Nucleus accumbens (tissue), 56 donors: ENCODE measurements at regions not wholly inside any gene's neighbourhood (a gene's known extent, or its start where the extent isn't known, plus 50 kb on each side); places are given as distances from the start of the nearest gene placed in this dataset.

ENCODE experiments used
- DNase-seq, 56 donors: peaks; one replicate each; lab custom pipeline; 2025; lab: John Stamatoyannopoulos, UW

DNA sequence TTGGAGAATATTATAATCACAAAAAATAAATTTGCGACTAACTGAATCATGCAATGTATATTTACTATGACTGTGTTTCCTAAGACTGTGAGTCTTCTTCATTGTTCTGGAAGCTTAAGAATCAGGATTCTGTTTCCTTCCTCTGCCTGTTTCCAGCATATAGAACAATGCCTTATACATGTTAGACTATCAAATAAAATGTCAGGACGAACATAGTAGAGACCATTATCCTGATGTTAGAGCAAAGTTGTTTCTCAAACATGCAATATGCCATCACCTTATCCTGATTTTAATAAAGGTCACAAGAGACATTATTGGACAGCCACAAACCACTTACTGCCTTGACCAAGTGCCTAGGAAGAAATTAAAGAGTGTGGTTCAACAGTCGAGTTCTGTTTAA lies 457.4 kb upstream of the AGTR1 start:
- no peak for DNase-seq

GRCh38 chr3:148243609-148244008 lies 454.1 kb upstream of the AGTR1 start:
- no peak for DNase-seq

DNA sequence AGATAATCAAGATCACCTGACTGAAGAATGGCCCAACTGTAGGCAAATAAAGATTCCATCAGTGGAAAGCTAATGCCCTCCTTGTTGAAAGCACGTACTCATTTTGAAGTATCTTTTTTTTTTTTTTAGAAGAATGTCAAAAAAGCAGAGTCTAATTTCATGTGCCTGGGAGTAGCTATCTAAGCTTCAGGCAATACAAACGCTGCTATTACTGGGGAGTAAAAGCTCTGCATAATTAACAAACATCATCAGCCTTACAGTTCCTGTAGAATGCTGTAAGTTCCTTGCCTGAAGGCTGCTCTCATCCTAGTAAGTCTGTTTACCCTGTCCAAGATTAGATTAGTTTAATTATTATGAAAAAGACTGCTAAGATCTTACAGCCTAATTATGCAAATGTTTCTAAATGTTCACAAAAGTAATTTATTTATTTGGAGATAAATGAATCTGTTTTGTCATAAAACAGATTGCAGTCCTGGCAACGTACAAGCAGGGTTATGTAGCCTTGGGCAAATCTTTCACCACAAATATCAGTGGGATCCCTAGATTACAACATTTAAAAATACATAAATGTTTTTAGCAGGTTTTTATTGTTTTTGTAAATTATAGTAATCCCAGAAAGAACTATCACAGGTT lies 451.3 kb upstream of the AGTR1 start:
- no peak for DNase-seq

GRCh38 chr3:148253713-148254112 lies 444.0 kb upstream of the AGTR1 start:
- DNase-seq = no peak

DNA sequence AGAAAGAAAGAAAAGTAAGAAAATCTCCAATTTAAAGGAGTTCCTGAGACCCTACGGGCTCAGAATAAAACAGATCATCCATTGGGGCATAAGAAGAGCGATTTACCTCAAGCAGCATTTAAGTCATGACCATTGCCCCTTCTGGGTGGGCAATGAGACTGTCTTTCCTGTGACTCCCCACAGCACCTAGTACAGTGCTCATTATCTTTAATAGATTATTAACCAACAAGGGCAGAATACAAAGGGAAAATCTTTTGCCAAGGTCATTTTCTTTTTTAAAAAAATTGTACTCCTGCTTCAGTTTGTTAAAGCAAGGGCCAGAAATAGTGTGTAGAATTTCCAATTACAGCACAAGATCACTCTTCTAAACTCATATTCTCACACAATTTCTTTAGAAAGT lies 443.3 kb upstream of the AGTR1 start:
- DNase-seq = no peak

GRCh38 chr3:148255981-148256969 lies 441.4 kb upstream of the AGTR1 start:
- DNase-seq = no peak

GRCh38 chr3:148262980-148263379 lies 434.7 kb upstream of the AGTR1 start:
- DNase-seq = no peak

DNA sequence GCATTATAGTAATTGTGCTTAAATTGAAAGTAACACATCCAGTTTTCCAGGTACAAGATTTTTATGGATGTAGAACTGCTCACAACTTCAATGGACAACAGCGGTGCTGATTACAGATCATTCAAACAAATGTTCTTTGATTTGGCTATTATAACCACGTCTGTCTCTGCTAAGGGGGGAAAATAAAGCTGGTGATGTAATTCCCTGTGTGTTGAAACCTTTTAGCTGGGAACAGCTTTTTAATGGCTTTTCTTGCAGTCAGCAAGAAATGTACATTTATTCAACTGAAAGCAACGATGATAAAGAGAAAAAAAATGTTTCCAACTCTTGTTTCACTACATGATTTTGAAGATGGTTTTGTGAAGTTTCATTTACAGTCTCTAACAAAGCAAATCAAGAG lies 431.9 kb upstream of the AGTR1 start:
- DNase-seq = no peak

- DNase-seq = no peak
Observed at GRCh38 chr3:148266341-148266740, 431.4 kb upstream of the AGTR1 start.

GRCh38 chr3:148269816-148270215 lies 427.9 kb upstream of the AGTR1 start:
- DNase-seq = peak in 42 of 56 donors; percentile 2 to 76 (median 33)

DNA sequence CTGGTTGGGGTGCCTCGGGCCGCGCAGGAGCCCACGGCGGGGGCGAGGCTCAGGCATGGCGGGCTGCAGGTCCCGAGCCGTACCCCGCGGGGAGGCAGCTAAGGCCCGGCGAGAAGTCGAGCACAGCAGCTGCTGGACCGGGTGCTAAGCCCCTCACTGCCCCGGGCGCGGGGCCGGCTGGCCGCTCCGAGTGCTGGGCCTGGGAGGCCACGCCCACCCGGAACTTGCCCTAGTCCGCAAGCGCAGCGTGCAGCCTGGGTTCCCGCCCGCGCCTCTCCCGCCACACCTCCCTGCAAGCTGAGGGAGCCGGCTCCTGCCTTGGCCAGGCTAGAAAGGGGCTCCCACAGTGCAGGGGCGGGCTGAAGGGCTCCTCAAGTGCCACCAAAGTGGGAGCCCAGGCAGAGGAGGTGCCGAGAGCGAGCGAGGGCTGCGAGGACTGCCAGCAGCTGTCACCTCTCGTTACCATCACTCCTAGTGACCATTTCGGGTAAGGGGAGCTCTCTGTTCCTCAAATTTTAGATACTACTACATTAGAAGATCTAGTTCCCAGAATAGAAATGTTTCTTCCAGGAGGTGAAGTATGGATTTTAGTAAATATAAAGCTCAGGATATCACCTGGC lies 417.0 kb upstream of the AGTR1 start:
- DNase-seq = no peak

DNA sequence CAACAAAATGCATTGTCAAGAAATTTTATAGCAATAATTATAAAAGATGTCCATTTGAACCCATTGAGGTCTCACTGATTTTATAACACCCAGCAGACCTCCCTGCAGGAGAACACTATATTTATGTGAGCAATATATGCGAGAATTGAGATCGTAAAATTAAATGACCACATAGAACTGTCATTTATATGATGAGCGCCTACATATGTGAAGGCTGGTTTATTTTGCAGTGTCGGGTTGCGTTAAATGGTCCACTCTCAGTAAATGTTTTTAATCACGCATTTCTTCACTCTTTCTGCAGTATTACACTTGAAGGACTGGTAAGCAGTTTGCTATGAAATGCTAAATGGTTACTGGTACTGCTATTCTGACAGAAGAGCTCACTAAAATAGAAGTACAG lies 408.5 kb upstream of the AGTR1 start:
- DNase-seq = no peak

GRCh38 chr3:148297013-148297412 lies 400.7 kb upstream of the AGTR1 start:
- DNase-seq = no peak

DNA sequence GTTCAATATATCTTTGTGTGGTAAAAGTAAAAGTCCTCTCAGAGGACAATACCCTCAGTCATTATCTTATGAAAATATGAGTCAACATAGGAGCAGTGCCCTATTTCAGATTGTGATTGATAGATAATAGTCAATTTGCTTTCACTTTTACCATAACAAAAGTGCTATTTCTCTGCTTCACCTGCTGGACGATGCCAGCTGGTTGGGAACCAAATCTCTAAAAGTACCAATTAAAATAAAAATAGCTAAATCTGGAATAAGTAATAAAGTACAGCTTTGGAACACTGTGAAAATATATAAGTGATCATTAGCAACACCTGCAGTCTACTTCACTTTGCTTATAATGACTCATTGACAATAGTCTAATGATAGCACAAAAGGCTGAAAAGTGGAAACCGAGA lies 390.3 kb upstream of the AGTR1 start:
- no peak for DNase-seq

DNA sequence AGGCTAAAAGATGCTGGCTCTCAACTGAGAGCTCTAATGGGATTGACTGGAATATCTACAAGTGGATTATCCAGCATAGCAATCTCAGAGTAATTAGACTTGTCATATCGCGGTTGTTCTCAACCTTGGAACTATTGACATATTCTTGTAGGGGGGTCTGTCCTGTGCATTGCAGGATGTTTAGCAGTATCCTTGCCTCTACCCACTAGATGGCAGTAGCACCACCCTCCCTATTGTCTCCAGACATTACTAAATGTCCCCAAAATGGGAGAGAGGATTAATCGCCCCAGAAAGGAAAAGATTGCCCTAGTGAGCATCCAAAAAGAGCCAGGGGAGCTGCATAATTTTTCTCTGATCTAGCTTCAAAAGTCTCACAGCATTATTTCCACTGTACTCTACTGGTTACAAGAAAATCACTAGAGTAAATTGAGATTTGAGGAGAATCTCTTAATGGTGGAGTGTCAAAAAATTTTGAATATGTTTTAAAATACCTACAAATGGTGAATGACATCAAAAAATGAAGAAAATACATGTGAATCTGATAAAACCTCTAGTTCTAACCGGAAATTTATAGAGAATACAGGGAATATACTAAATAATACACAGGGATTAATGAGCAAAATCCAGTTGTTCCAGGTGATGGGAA lies 388.2 kb upstream of the AGTR1 start:
- DNase-seq = peak in 1 of 56 donors; percentile 2

DNA sequence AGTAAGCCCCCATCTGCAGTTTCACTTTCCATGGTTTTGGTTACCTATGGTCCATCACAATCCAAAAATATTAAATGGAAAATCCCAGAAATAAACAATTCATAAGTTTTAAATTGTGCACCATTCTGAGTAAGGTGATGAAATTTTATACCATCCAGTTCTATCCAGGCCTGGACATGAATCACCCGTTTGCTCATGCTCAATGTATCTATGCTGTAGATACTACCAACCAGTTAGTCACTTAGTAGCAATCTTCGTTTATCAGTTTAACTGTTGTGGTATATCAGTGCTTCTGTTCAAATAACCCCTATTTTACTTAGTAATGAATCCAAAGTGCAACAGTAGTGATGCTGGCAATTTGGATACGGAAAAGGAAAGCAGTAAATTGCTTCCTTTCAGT lies 381.9 kb upstream of the AGTR1 start:
- no peak for DNase-seq

DNA sequence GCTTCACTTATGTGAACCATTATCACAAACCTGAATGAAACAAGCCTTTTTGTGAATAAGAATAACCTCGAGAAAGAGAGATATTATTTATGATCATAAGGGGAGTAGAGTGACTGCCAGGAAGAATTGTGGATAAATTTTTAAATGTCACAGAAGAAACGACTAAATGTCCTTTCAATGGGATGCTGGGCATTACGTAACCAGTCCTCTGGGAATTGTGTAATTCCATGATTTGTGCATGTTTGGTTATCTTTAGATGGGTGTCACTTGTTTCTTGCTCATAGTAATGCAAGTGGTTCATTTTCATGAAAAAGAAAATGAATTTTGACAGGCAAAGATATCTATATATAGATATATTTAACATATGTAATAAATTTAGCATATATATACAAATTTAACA lies 379.5 kb upstream of the AGTR1 start:
- DNase-seq = no peak

GRCh38 chr3:148319161-148319915 lies 378.4 kb upstream of the AGTR1 start:
- no peak for DNase-seq

DNA sequence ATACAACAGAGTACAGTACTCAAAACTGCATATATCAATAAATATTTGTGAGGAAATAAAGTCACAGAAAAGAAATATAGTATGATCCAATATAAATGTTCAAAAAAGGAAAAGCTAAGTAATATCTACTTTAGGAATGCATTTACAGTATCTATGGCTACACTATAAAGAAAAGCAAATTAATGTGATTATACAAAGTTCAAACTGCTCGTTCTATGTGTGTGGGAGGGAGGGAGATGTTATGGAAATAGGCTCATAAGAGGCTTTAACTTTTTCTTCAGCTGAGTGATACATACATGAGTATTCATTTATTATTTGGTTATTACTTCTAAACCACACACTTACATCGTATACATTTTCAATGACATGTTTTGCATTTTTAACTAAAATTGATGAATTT lies 377.7 kb upstream of the AGTR1 start:
- DNase-seq = no peak
